Mammary epithelial cell (primary cell): ENCODE measurements at regions not wholly inside any gene's neighbourhood (a gene's known extent, or its start where the extent isn't known, plus 50 kb on each side); places are given as distances from the start of the nearest gene placed in this dataset.

Experiments
- EZH2 ChIP-seq: IDR thresholded peaks from 2 replicates; pipeline ENCODE4 v1.6.1; 2012; ENCODE audit warnings: low read length, inconsistent platforms, borderline replicate concordance
- TF ChIP-seq, protein P1 (sequence below), 2 donors: IDR thresholded peaks in 1 of 2; conservative IDR thresholded peaks in 1 of 2; 2 replicates each; pipeline ENCODE4 v1.5.1; 2011 to 2012; ENCODE audit warnings: inconsistent platforms in 2 of 2, low read length in 2 of 2, mild to moderate bottlenecking in 2 of 2, control low read depth in 1 of 2, low read depth in 1 of 2; ENCODE audit not compliant: insufficient read depth in 1 of 2; ENCODE audit errors: extremely low read depth in 1 of 2

DNA sequence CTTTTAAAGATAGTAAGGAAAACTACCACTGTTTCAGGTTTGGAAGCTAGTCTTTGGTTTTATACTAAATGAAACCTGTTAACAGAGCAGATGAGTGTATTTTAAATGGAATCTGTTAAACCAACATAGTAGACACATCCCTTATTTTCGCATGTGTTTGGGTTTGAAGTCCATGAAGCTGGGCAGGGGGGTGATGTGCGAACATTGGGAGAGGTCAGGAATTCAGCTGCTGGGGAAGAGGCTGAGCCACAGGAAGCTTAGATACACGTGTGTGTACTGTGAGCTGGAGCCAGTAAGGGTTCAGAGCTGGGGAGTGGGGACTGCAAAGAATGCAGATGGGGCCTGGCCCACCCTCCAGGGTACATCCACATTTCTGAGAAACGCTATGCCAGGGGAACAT is 176.9 kb downstream of the VAPA start:
- TF ChIP-seq EZH2: no peak
- TF ChIP-seq, protein P1, sequence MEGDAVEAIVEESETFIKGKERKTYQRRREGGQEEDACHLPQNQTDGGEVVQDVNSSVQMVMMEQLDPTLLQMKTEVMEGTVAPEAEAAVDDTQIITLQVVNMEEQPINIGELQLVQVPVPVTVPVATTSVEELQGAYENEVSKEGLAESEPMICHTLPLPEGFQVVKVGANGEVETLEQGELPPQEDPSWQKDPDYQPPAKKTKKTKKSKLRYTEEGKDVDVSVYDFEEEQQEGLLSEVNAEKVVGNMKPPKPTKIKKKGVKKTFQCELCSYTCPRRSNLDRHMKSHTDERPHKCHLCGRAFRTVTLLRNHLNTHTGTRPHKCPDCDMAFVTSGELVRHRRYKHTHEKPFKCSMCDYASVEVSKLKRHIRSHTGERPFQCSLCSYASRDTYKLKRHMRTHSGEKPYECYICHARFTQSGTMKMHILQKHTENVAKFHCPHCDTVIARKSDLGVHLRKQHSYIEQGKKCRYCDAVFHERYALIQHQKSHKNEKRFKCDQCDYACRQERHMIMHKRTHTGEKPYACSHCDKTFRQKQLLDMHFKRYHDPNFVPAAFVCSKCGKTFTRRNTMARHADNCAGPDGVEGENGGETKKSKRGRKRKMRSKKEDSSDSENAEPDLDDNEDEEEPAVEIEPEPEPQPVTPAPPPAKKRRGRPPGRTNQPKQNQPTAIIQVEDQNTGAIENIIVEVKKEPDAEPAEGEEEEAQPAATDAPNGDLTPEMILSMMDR (conservative IDR thresholded peaks at IDR 0.05 in 1 of 2, IDR thresholded peaks at IDR 0.05 in 1 of 2; ENCODE audit: extremely low read depth in 1 of 2, insufficient read depth in 1 of 2, low read depth in 1 of 2, low read length in 2 of 2): no peak
